ENCODE measurements at regions not wholly inside any gene's neighbourhood (a gene's known extent, or its start where the extent isn't known, plus 50 kb on each side); places are given as distances from the start of the nearest gene placed in this dataset.

DNA sequence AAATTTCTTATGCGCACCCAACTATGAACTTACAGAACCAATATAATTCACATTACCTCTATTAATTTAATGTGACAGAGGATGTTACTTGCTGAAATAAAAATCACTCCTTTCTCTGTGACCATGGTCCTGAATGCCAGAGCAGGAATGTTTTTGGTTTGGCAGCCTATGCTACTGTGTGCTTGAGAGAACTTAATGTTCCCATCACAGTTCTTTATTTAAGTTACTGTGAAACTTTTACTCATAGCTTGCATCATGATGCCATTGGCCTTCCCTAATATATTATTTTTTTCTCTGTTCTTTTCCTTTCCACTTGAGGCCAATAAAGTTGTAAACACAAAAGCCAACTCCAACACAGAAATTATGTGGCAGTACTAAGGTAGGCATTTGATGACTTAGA, 142.2 kb downstream of the FAM76B start:
- TF ChIP-seq EZH2 (IDR thresholded peaks at IDR 0.05; ENCODE audit: borderline replicate concordance, low read depth, low read length, poor library complexity, severe bottlenecking), result no peak
- no peak for TF ChIP-seq CTCF (conservative IDR thresholded peaks at IDR 0.05; ENCODE audit: low read depth, low read length)

Data from A673 (cell line).